Activated naive CD4-positive, alpha-beta T cell treated with anti-CD3 and anti-CD28 coated beads for 36 hours (primary cell): ENCODE measurements at regions not wholly inside any gene's neighbourhood (a gene's known extent, or its start where the extent isn't known, plus 50 kb on each side); places are given as distances from the start of the nearest gene placed in this dataset.

Source experiments
- CTCF ChIA-PET: fragments of 350-600 bp; sonication (Branson Sonifier 250); formaldehyde crosslinking; loops from one replicate; lab custom pipeline; 2021; ENCODE audit warnings: antibody characterized with exemption; lab: Charles Lee
- DNase-seq: peaks from one replicate; pipeline ENCODE4 v3.0.0-alpha.2; 2020
- H3K27ac Mint-ChIP-seq: one replicate; pipeline ENCODE4 v1.8.0; 2021; ENCODE audit warnings: mild to moderate bottlenecking, mixed read lengths
- H3K27me3 Mint-ChIP-seq: one replicate; pipeline ENCODE4 v1.8.0; 2021; ENCODE audit warnings: low read depth, mixed read lengths
- H3K36me3 Mint-ChIP-seq: one replicate; pipeline ENCODE4 v1.8.0; 2021; ENCODE audit warnings: low read depth, mixed read lengths
- H3K4me1 Mint-ChIP-seq: one replicate; pipeline ENCODE4 v1.8.0; 2021; ENCODE audit warnings: low read depth, mixed read lengths
- H3K4me3 Mint-ChIP-seq: one replicate; pipeline ENCODE4 v1.8.0; 2021; ENCODE audit warnings: mild to moderate bottlenecking, moderate library complexity, mixed read lengths
- H3K9me3 Mint-ChIP-seq: one replicate; pipeline ENCODE4 v1.8.0; 2021; ENCODE audit warnings: mixed read lengths
- intact Hi-C: fragments of 100-400 bp; cut with micrococcal nuclease; formaldehyde crosslinking; loops from one replicate; pipeline ENCODE4 v1.15.1; 2023

DNA sequence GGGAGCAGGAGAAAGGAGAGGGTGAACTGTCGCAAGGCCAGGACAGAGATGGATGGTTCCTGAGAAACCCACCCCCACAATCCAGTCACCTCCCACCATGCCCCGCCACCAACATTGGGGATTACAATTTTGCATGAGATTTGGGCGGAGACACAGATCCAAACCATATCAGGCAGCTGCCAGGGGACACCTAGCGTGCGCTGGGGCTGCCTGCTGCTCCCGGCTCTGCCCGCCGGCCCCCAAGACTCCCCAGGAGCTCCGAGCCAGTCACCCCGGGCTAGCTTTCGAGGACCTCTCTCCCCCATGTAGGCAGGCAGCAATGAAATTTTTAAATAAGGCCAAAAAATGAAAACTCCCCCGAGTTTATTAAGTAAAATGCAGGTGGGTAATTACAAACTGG lies 111.7 kb downstream of the UNCX start:
- CTCF ChIA-PET, result no interaction called here
- peaks cover 8% of the 10 kb centered on the region for H3K27me3 Mint-ChIP-seq
- no peaks in the 10 kb centered on the region for H3K36me3 Mint-ChIP-seq
- H3K4me3 Mint-ChIP-seq, result no peak overlapping the region
- H3K4me1 Mint-ChIP-seq, result no peaks in the 10 kb centered on the region
- H3K9me3 Mint-ChIP-seq, result peaks cover 2% of the 10 kb centered on the region
- intact Hi-C loops, result no loop called here
- no peak for DNase-seq
- no peak overlapping the region for H3K27ac Mint-ChIP-seq

DNA sequence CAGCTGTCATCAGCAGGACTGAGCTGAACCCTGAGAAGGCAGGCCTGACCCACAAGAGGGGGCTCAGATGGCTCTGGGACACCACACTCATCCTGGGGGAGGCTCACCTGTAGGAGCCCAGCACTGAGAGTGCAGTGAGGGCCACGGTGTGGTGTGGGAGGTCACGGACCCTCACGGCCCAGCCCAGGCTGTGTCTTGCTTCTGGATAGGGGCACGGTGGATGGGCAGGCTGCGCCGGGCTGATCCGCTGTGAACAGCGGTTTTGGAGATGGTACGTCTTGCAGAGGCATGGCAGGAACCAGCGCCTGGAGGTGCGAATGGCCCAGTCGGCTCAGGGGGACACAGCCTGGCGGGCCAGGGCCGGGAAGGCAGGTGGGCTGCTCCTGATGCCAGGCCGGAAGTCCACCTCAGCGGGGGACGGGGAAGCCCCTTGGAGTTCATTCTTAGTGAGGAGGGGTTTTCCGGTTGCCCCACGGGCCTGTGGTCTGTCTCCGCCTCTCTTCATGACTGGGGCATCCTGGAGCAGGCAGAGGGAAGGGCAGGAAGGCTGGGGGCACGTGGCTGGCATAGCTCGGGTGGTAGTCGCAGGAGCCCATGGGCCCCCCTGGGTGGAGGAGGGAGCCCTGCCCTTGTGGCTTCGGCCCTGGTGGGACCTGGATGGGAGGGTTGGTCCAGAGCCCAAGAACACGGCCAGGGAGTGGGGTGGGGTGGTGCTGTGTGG lies 112.5 kb downstream of the UNCX start:
- H3K4me3 Mint-ChIP-seq, result no peak overlapping the region
- DNase-seq, result no peak
- CTCF ChIA-PET, result no interaction called here
- intact Hi-C loops, result no loop called here
- no peaks in the 10 kb centered on the region for H3K36me3 Mint-ChIP-seq
- peaks cover 5% of the 10 kb centered on the region for H3K27me3 Mint-ChIP-seq
- peaks cover 2% of the 10 kb centered on the region for H3K9me3 Mint-ChIP-seq
- no peak overlapping the region for H3K27ac Mint-ChIP-seq
- H3K4me1 Mint-ChIP-seq, result no peaks in the 10 kb centered on the region

DNA sequence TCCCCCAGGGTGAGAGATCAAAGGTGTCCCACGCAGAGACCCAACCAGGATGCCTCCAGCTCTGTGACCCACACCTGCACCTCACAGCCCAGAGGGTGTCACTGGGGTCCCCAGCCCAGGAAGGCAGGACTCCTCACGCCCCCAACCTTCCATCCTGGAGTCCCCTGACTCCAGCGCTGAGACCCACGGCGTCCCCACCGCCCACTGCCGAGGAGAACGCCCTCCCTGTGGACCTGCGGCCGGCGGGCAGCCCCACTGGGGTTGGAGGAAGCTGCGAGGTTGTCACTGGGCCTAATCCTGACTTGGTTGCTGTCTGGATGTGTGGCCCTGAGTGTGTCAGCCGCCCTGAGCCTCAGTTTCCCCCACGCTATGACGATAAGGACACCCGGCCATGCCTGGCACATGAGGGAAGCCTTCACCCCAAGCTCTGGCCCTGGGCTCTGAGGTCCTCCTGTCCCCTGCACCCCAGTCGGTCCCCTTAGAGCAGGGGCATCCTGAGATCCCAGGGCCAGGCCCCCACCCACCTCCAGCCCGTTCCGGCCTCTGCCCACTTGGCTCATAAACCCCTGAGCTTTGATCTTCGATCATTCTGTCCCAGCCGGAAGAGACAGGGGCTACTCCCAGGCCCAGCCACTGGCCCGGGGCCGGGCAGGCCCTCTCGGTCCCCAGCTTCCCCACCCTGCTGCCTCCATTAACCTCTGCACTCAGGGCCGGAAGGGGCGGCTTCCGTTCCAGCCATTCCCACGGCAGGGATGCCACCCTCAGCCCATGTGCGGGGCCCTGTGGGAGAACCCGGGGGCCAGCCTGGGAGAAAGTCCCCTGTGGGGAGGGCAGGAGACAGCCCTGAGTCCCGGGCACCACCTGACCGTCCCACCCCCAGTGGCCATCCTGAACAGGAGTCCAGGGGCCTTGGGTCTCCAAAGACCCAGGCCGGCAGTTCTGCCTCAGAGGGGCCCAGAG lies 113.2 kb downstream of the MICALL2 start:
- Mint-ChIP-seq H3K4me3 (no peak overlapping the region), H3K9me3 (peaks cover 2% of the 10 kb centered on the region), H3K27ac (no peak overlapping the region), H3K27me3 (peaks cover 5% of the 10 kb centered on the region), H3K36me3 (no peaks in the 10 kb centered on the region), H3K4me1 (no peaks in the 10 kb centered on the region)
- intact Hi-C loops, result no loop called here
- CTCF ChIA-PET, result interaction anchor here (0.6 kb wide), 1 partner anchor 196 kb away, joined by 3 read pairs; no protein-coding TSS in a partner anchor
- DNase-seq, result no peak

DNA sequence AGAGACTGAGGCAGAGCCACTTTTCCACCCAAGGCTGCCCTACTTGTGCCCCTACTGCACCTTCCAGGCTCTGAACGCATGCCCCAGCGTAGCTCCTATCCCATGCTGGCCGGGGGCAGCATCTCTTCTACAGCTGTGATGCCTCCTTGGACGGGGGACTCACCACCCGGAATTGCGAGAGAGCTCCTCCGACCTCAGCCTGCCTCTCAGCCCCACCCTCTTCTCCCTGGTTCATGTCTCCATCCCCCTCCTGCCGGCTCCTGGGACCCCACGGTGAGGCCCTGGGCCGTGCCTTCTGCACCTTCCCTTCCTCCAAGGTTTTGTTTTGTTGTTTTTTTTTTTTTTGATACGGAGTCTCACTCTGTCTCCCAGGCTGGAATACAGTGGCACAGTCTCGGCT lies 112.4 kb downstream of the MICALL2 start:
- H3K27me3 Mint-ChIP-seq, result peaks cover 5% of the 10 kb centered on the region
- H3K9me3 Mint-ChIP-seq, result peaks cover 2% of the 10 kb centered on the region
- DNase-seq, result no peak
- H3K36me3 Mint-ChIP-seq, result no peaks in the 10 kb centered on the region
- H3K4me1 Mint-ChIP-seq, result no peaks in the 10 kb centered on the region
- H3K27ac Mint-ChIP-seq, result no peak overlapping the region
- CTCF ChIA-PET, result interaction anchor here (0.6 kb wide), 1 partner anchor 197 kb away, joined by 3 read pairs; no protein-coding TSS in a partner anchor
- intact Hi-C loops, result no loop called here
- no peak overlapping the region for H3K4me3 Mint-ChIP-seq

DNA sequence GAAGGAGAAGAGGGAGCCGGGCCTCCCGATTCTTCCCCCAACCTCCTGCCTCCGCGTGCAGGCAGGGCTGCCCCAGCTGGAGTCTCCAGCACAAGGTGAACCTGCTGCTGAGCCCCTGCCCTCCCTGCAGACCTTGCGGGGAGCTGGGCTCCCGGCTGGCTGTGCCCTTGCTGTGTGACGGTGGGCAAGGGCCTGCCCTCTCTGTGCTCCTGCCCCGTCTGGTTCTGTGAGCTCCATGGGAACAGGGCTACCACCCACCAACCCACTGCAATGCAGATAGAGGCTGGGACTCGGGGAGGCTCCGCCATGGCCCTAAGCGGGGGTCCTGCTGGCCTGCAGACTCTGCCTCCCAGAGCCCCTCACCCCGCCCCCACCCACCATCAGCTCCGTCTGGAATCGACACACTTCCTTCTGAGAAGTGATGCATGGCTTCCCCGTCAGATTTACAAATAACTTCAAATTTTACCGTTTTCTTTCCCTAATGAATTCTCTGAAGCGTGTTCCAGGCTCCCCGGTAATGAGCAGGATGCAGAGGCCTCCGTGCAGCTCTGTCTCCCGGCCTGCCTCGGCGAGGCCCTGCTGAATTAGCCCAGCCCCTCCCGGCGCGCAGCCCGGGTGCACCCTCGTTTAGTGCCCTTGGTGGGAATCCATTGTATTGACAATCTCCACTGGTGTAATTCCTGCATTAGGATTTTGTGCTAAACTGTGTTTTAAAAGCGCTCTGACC lies 111.0 kb downstream of the MICALL2 start:
- Mint-ChIP-seq H3K4me3 (no peak overlapping the region), H3K27me3 (peaks cover 2% of the 10 kb centered on the region), H3K36me3 (no peaks in the 10 kb centered on the region), H3K27ac (no peak overlapping the region), H3K9me3 (no peaks in the 10 kb centered on the region), H3K4me1 (no peaks in the 10 kb centered on the region)
- CTCF ChIA-PET, result no interaction called here
- no peak for DNase-seq
- intact Hi-C loops, result no loop called here

DNA sequence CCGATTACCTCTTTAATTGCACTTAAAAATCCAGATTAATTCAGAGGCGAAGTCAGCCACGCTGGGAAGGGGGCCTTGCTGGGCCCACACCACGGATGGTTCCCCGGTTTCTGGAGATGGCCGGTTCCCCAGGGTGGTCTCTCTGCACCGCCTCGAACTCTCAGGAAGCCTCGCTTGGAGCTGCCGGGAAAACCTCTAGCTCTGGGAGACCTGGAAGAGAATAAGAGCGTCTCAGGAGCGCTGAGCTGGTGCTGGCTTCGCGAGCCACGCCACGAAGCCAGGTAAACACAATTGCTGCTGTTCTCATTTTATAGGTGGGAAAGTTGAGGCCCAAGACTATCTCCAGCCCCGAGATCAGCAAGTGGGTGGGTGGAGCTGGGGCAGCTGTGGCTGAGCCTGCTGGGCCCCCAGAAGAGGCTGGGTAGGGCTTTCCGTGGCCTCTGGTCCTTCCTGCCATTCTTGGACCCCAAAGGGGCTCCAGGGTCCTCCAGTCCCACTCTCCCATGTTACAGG lies 110.4 kb downstream of the MICALL2 start:
- H3K27ac Mint-ChIP-seq, result no peak overlapping the region
- no peaks in the 10 kb centered on the region for H3K4me1 Mint-ChIP-seq
- no peaks in the 10 kb centered on the region for H3K9me3 Mint-ChIP-seq
- CTCF ChIA-PET, result no interaction called here
- DNase-seq, result no peak
- H3K36me3 Mint-ChIP-seq, result no peaks in the 10 kb centered on the region
- H3K4me3 Mint-ChIP-seq, result no peak overlapping the region
- intact Hi-C loops, result no loop called here
- H3K27me3 Mint-ChIP-seq, result peaks cover 2% of the 10 kb centered on the region

DNA sequence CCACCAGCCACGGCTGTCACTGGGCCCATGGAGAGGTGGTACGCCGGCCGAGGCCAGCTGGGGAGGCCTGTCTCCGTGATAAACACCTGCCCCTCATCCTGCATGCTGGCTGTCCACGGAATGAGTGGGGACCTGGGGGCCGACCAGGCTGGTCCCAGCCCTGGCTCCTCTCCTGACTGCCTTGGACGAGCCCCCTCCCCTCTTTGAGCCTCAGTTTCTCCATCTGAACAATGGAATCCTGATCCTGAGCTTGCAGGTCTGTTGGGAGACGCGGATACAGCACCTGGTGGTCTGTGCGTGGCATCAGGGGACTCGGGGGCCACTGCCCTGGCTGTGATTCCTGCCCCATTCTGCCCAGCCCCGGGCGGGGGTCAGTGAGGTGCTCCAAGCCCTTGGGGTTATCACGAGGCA lies 109.9 kb downstream of the MICALL2 start:
- H3K4me3 Mint-ChIP-seq, result no peak overlapping the region
- H3K36me3 Mint-ChIP-seq, result no peaks in the 10 kb centered on the region
- no peak overlapping the region for H3K27ac Mint-ChIP-seq
- intact Hi-C loops, result no loop called here
- H3K4me1 Mint-ChIP-seq, result no peaks in the 10 kb centered on the region
- peaks cover 2% of the 10 kb centered on the region for H3K27me3 Mint-ChIP-seq
- DNase-seq, result no peak
- H3K9me3 Mint-ChIP-seq, result no peaks in the 10 kb centered on the region
- CTCF ChIA-PET, result no interaction called here

DNA sequence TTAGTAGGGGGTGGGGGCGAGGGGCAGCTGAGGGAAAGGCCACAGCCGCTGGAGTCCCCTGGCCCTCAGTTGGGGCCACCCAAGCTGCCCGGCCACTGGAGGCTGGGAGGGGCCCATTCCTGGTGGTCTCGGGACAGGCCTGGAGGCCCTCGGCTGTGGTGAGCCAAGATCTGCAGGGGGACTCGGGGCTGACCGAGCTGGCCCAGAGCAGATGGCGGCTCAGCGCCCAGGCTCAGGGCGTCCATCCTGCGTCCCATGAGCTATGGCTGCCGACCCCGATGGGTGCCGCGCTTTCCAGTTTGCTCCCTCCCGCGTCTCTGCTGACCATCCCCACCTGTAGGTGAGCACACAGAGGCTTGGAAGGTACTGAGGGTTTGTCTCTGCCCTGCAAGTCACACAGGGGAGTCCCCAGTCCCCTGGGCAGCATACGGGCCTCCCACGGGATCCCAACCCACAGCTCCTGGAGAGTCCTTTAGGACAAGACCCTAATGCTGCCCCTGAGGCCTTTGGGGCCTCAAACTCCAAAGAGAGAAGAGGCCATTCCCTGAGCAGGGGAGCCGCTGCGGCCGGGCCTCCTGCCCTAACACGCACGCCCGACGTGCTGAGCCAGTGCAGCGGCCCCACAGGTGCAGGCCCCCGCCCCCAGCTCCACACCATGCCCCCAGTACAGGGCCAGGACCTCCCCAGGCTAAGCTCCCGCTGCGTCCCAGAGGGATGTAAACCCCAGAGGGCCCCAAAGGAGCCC lies 107.2 kb downstream of the MICALL2 start:
- Mint-ChIP-seq H3K9me3 (no peaks in the 10 kb centered on the region), H3K27me3 (peaks cover 4% of the 10 kb centered on the region), H3K36me3 (no peaks in the 10 kb centered on the region), H3K27ac (no peak overlapping the region), H3K4me1 (no peaks in the 10 kb centered on the region), H3K4me3 (no peak overlapping the region)
- CTCF ChIA-PET, result no interaction called here
- no peak for DNase-seq
- intact Hi-C loops, result no loop called here

DNA sequence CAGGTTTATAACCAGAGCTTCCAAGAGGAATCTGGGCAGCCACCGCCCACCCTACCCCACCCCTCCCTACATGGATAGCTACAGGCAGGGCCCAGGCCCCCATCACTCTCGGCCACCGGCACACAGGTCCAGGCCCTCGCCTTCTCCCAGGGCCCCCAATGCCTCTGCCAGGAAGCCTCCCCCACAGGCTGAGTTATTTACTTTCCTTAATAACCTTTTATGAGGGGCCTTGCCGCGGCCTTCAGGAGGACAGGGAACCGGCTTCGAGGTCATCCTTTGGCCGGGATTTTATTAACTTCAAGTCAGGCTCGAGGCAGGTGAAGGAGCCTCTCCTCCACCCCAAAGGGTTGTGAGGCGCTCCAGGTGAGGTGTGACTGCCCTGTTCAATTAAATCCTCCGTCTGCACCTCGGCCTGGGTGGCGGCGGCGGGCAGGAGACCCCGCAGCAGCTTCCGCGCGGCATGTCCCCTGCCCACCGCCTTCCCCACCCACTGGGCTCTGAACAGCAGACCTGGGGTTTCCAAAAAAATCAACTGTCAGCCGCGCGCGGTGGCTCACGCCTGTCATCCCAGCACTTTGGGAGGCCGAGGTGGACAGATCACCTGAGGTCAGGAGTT lies 106.5 kb downstream of the MICALL2 start:
- CTCF ChIA-PET, result no interaction called here
- intact Hi-C loops, result no loop called here
- Mint-ChIP-seq H3K27me3 (peaks cover 4% of the 10 kb centered on the region), H3K27ac (no peak overlapping the region), H3K9me3 (no peaks in the 10 kb centered on the region), H3K36me3 (no peaks in the 10 kb centered on the region), H3K4me1 (no peaks in the 10 kb centered on the region), H3K4me3 (no peak overlapping the region)
- DNase-seq, result no peak

DNA sequence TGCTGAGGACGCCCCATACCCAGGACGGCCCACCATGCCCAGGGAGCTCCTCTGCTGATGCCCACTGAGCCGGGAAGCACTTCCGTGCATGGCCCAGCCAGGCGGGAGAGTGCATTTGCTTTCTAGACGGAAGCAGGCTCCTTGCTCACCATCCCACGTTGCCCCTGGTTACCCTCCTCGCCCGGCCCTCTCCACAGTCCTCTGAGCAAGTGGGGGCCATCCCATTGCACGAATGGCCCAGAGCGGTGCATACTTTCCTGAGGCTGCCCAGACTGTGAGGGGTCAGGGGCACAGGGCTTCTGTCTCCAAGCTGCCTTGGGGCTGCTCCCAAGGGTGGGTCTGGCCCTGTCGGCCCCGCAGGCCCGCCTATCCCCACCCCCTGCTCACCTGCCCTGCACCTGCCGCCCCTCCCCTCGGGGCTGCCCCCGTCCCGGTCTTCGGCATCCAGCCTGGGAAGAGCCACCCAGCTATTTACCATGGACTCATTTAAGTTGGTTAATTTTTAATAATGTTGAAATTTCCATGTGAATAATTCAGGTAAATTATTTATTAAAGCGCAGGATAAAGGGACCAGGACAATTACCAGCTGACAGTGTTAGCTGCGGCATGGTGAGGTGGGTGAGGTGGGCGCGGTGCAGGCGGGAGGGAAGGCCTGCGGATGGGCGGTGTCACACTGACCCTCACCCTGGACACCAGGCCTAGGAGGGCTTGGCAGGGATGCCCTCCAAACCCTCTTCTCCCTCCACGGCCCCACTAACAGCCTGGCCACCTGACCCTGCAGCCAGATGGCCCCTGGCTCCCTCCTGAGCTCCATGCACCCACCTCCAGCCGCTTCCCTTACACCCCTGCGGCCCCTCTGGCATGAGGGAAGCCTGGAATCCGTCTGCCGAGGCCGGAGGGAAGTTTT lies 104.4 kb downstream of the MICALL2 start:
- H3K27me3 Mint-ChIP-seq, result peaks cover 4% of the 10 kb centered on the region
- intact Hi-C loops, result no loop called here
- no peak overlapping the region for H3K27ac Mint-ChIP-seq
- no peak overlapping the region for H3K4me3 Mint-ChIP-seq
- DNase-seq, result no peak
- CTCF ChIA-PET, result no interaction called here
- no peaks in the 10 kb centered on the region for H3K9me3 Mint-ChIP-seq
- H3K4me1 Mint-ChIP-seq, result no peaks in the 10 kb centered on the region
- H3K36me3 Mint-ChIP-seq, result no peaks in the 10 kb centered on the region
